ENCODE measurements at regions not wholly inside any gene's neighbourhood (a gene's known extent, or its start where the extent isn't known, plus 50 kb on each side); places are given as distances from the start of the nearest gene placed in this dataset.

- no peak for TF ChIP-seq ATF2 (IDR thresholded peaks at IDR 0.05; ENCODE audit: low read length)
- no peak for TF ChIP-seq ZNF207 (IDR thresholded peaks at IDR 0.05; ENCODE audit: borderline replicate concordance)
- TF ChIP-seq EED (IDR thresholded peaks at IDR 0.05; ENCODE audit: low read depth) = no peak
- TF ChIP-seq SMC3 (IDR thresholded peaks at IDR 0.05; ENCODE audit: borderline replicate concordance, low read length) = no peak
- no peak for TF ChIP-seq BCL3 (IDR thresholded peaks at IDR 0.05; ENCODE audit: borderline replicate concordance, insufficient read depth, low read depth, low read length, poor library complexity, severe bottlenecking)
- no peak for TF ChIP-seq BRCA1 (IDR thresholded peaks at IDR 0.05; ENCODE audit: low read depth, low read length)
- TF ChIP-seq SIN3A (IDR thresholded peaks at IDR 0.05; ENCODE audit: low read depth, low read length) = no peak
- TF ChIP-seq ELK1 (IDR thresholded peaks at IDR 0.05; ENCODE audit: low read depth, low read length) = no peak
- TF ChIP-seq ZNF687 (IDR thresholded peaks at IDR 0.05) = no peak
- no peak for TF ChIP-seq MYB (IDR thresholded peaks at IDR 0.05; ENCODE audit: borderline replicate concordance, low read depth, low read length)
- TF ChIP-seq ZBTB40 (IDR thresholded peaks at IDR 0.05; ENCODE audit: borderline replicate concordance) = no peak
Observed at GRCh38 chr2:137892739-137893138, 71.5 kb upstream of the HNMT start (continued).
